ENCODE measurements at regions not wholly inside any gene's neighbourhood (a gene's known extent, or its start where the extent isn't known, plus 50 kb on each side); places are given as distances from the start of the nearest gene placed in this dataset.

DNA sequence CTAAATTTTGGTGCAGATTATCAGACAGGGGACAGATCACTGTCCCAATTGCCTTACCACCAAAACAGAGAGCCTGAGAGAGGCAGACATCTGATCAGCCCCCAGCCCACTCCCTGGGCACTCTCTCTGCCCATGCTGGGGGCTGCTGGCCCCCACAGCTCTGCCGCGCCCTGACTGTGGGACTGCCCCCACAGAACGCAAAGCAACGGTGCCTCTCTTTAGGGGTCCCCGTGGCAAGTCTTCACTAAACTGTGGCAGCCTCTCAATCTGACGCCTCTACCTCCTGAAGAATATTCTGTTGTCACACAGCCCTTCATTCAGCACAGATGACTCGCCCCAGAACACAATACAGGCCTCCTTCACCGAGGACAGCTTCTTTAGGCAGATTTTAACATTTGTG lies 197.4 kb downstream of the ERCC6L2 start:
- Histone ChIP-seq H4K8ac (ENCODE audit: extremely low read depth, insufficient read depth, low read length) (no peak overlapping the region), H2BK120ac (replicated peaks; ENCODE audit: low read depth, low read length) (no peak overlapping the region), H3K23me2 (ENCODE audit: low read depth, low read length) (no peaks in the 10 kb centered on the region), H3K27me3 (replicated peaks in 1 of 4; ENCODE audit: control insufficient read depth in 3 of 4, extremely low read depth in 1 of 4, insufficient read depth in 3 of 4, low read length in 3 of 4) (no peaks in the 10 kb centered on the region), H4K20me1 (replicated peaks in 1 of 2; ENCODE audit: control insufficient read depth in 1 of 2, insufficient read depth in 2 of 2, low read length in 2 of 2) (no peaks in the 10 kb centered on the region), H3K14ac (ENCODE audit: insufficient read length) (no peak overlapping the region), H3K9me3 (ENCODE audit: insufficient read depth in 2 of 2, low read depth in 1 of 2, low read length in 1 of 2) (no peaks in the 10 kb centered on the region), H2AK5ac (ENCODE audit: low read depth, low read length) (no peak overlapping the region), H2BK20ac (ENCODE audit: low read length) (no peak overlapping the region), H2BK15ac (ENCODE audit: low read length) (no peak overlapping the region), H3K79me2 (ENCODE audit: control insufficient read depth in 1 of 2, insufficient read depth in 2 of 2, low read length in 2 of 2) (no peaks in the 10 kb centered on the region), H3K4me1 (replicated peaks in 1 of 4; ENCODE audit: control insufficient read depth in 3 of 4, insufficient read depth in 4 of 4, low read length in 3 of 4) (peaks cover 0 to 3% (median 1%) of the 10 kb centered on the region in 4 experiments; a peak in 4 of 7 replicates), H3K4me2 (ENCODE audit: insufficient read depth in 1 of 2, low read depth in 2 of 2, low read length in 2 of 2) (no peak overlapping the region), H2BK5ac (ENCODE audit: low read depth, low read length) (no peak overlapping the region), H3K27ac (ENCODE audit: low read depth, low read length) (no peak overlapping the region), H3K56ac (replicated peaks; ENCODE audit: insufficient read length, low read depth, low read length) (no peak overlapping the region), H2AFZ (ENCODE audit: low read length) (no peak overlapping the region), H3K4ac (replicated peaks; ENCODE audit: insufficient read length, low read depth, low read length) (no peak overlapping the region), H3K36me3 (ENCODE audit: control insufficient read depth in 2 of 4, insufficient read depth in 4 of 4, low read length in 3 of 4) (no peaks in the 10 kb centered on the region), H4K91ac (replicated peaks; ENCODE audit: insufficient read length, low read length) (no peak overlapping the region), H3K79me1 (ENCODE audit: low read depth, low read length) (no peaks in the 10 kb centered on the region), H3K9ac (replicated peaks in 1 of 4; ENCODE audit: extremely low read depth in 1 of 4, low read depth in 3 of 4, low read length in 3 of 4) (no peak overlapping the region), H3K18ac (ENCODE audit: extremely low read depth, low read length) (no peak overlapping the region), H4K5ac (ENCODE audit: insufficient read length, low read depth, low read length) (no peak overlapping the region), H3K4me3 (ENCODE audit: extremely low read depth in 1 of 4, insufficient read depth in 2 of 4, low read depth in 3 of 4, low read length in 4 of 4) (no peak overlapping the region), H3K23ac (ENCODE audit: insufficient read length) (no peak overlapping the region), H2BK12ac (ENCODE audit: low read depth, low read length) (0 out of 2 replicates have a peak overlapping the region, but pooled peaks have one; percentile 75)
- CTCF ChIA-PET (ENCODE audit: partially characterized antibody): interaction anchor here (0.5 to 3.8 kb wide), 15 partner anchors 9 to 247 kb away, joined by 3 to 22 read pairs (median 4); no protein-coding TSS in a partner anchor
- DNase-seq (ENCODE audit: low read depth in 1 of 2, low spot score in 2 of 2) (no peak), FAIRE-seq (no peak)
- POLR2A ChIA-PET (ENCODE audit: partially characterized antibody): interaction anchor here (0.6 kb wide), 1 partner anchor 407 kb away, joined by 3 read pairs; no protein-coding TSS in a partner anchor
- TF ChIP-seq EGR1 (IDR thresholded peaks at IDR 0.05; ENCODE audit: borderline replicate concordance, low read depth, low read length) (no peak), SP1 (IDR thresholded peaks at IDR 0.05; ENCODE audit: low read depth, low read length) (no peak), SP2 (IDR thresholded peaks at IDR 0.05; ENCODE audit: low read length) (no peak), JUND (IDR thresholded peaks at IDR 0.05; ENCODE audit: low read length) (no peak), RFX5 (IDR thresholded peaks at IDR 0.05; ENCODE audit: borderline replicate concordance, low read depth, low read length) (no peak), PHF8 (conservative IDR thresholded peaks at IDR 0.05; ENCODE audit: low read depth, low read length) (no peak), TBP (IDR thresholded peaks at IDR 0.05; ENCODE audit: low read depth, low read length) (no peak), POLR2A (IDR thresholded peaks at IDR 0.05; ENCODE audit: control extremely low read depth in 1 of 2, low read depth in 2 of 2, low read length in 2 of 2) (no peak), POLR2AphosphoS5 (IDR thresholded peaks at IDR 0.05; ENCODE audit: low read depth, low read length) (no peak), BACH1 (IDR thresholded peaks at IDR 0.05; ENCODE audit: low read length) (no peak), POU5F1 (IDR thresholded peaks at IDR 0.05; ENCODE audit: low read depth, low read length) (no peak), NRF1 (IDR thresholded peaks at IDR 0.05; ENCODE audit: low read depth, low read length) (no peak), KDM5A (IDR thresholded peaks at IDR 0.05; ENCODE audit: low read length) (no peak), TAF1 (IDR thresholded peaks at IDR 0.05; ENCODE audit: low read depth, low read length) (no peak), CREB1 (IDR thresholded peaks at IDR 0.05) (no peak), ZNF274 (IDR thresholded peaks at IDR 0.05; ENCODE audit: borderline replicate concordance, extremely low read depth, low read length) (no peak)
- TF ChIP-seq, protein P1, sequence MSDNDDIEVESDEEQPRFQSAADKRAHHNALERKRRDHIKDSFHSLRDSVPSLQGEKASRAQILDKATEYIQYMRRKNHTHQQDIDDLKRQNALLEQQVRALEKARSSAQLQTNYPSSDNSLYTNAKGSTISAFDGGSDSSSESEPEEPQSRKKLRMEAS (IDR thresholded peaks at IDR 0.05): no peak
- 92% methylated on average over 8 of the region's 8 CpGs; no CpG with 5 or more reads in 1 of the 2 experiments for WGBS, 2 experiments (ENCODE audit: extremely low coverage in 1 of 2, insufficient coverage in 1 of 2, insufficient read length in 1 of 2, insufficient replicate concordance in 2 of 2, low coverage in 1 of 2, low lambda C conversion rate in 2 of 2, missing lambda C conversion rate in 1 of 2)
